Transverse colon (tissue), 4 donors: ENCODE measurements at regions not wholly inside any gene's neighbourhood (a gene's known extent, or its start where the extent isn't known, plus 50 kb on each side); places are given as distances from the start of the nearest gene placed in this dataset.

Source experiments
- DNase-seq: peaks from one replicate; pipeline ENCODE4 v3.0.0-alpha.2; 2019
- H3K27ac ChIP-seq, 4 donors: fragments of 200-600 bp; sonication (generic); 2 replicates each; pipeline ENCODE4 v1.5.1; 2016 to 2018; ENCODE audit warnings: inconsistent platforms in 4 of 4
- H3K27me3 ChIP-seq: fragments of 200-600 bp; sonication (generic); 2 replicates; pipeline ENCODE4 v1.5.1; 2017; ENCODE audit warnings: inconsistent platforms
- H3K36me3 ChIP-seq, 4 donors: fragments of 200-600 bp; sonication (generic); 2 replicates each; pipeline ENCODE4 v1.5.1; 2017 to 2019; ENCODE audit warnings: inconsistent platforms in 4 of 4
- H3K4me1 ChIP-seq, 4 donors: fragments of 200-600 bp; sonication (generic); 2 replicates each; pipeline ENCODE4 v1.5.1; 2017 to 2020; ENCODE audit warnings: inconsistent platforms in 4 of 4
- H3K4me3 ChIP-seq, 4 donors: fragments of 200-600 bp; sonication (generic); 1 replicate in 1 of 4; 2 replicates in 3 of 4; pipeline versions ENCODE4 v1.5.1 to v1.6.1; 2017 to 2019; ENCODE audit warnings: inconsistent platforms in 4 of 4
- H3K9me3 ChIP-seq, 2 donors: fragments of 200-600 bp; sonication (generic); 2 replicates each; pipeline ENCODE4 v1.5.1; 2017 to 2019; ENCODE audit warnings: inconsistent platforms in 2 of 2
- EP300 ChIP-seq: sonication (generic); formaldehyde crosslinking; IDR thresholded peaks from one replicate; pipeline ENCODE4 v1.6.1; 2017; ENCODE audit warnings: antibody characterized with exemption, low read depth
- POLR2A ChIP-seq: fragments of 450-650 bp; IDR thresholded peaks from one replicate; pipeline ENCODE4 v1.6.1; 2016; ENCODE audit warnings: antibody characterized with exemption, mild to moderate bottlenecking, moderate library complexity
- POLR2AphosphoS5 ChIP-seq, 3 donors: sonication (generic); formaldehyde crosslinking; IDR thresholded peaks; one replicate each; pipeline ENCODE4 v1.6.1; 2016; ENCODE audit warnings: antibody characterized with exemption in 3 of 3
- WGBS, 2 donors: methylation state at CpG; one replicate each; pipeline ENCODE4 v1.1.5; 2018; ENCODE audit warnings: low coverage in 1 of 2; 5-methylcytosine and 5-hydroxymethylcytosine counted together
- in situ Hi-C, 4 donors: fragments of 200-750 bp; cut with MboI; loops; one replicate each; pipeline versions ENCODE4 v1.15.0 to v1.15.1; 2017; ENCODE audit warnings: low sequenced_read_pairs in 3 of 4, low pct_ligation_motif_present in 1 of 4, low pct_unique_long_range_greater_than_20kb in 1 of 4
- intact Hi-C: fragments of 100-400 bp; cut with DNase I; formaldehyde crosslinking; loops from one replicate; pipeline ENCODE4 v1.15.1; 2023; ENCODE audit warnings: low total_unique reads
- TF ChIP-seq, protein P1 (sequence below), 5 experiments: fragments of 200-600 bp in 3 of 5; fragments of 450-650 bp in 2 of 5; sonication (generic) in 3 of 5; IDR thresholded peaks; 1 replicate in 2 of 5; 2 replicates in 3 of 5; pipeline ENCODE4 v1.5.1; 2016 to 2017; ENCODE audit warnings: antibody characterized with exemption in 5 of 5, inconsistent platforms in 3 of 5, mild to moderate bottlenecking in 2 of 5, moderate library complexity in 1 of 5

DNA sequence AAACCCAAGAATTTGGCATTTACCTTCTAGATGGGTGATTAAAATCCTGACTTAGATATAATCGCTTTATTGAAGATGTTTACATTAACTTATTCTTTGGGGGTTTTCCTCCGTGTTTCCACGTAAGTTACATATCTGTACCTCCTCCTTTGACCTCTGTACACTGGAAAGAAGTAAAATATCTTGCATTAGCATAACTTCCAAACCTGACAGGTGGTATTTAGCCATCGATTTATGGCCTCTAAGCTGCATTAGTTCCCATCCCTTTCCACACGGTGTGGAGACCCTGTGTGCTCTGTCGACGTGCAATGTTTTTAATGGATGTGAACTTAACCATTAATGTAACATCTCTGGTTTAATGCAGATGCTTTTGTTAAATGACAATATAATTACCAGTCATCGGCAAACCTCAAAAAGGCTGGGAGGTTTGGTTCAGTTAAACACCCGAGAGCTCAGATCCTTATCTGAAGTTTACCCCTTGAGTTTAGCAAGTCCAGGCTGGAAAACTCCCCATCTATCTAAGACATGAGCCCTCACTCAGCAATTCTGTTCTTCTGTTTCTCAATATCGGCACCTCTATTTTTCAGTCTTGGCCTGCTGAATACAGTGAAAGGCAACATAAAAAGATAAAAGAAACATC is 295.2 kb downstream of the GATA3 start:
- no peaks in the 10 kb centered on the region for H3K36me3 ChIP-seq
- H3K4me1 ChIP-seq, result no peaks in the 10 kb centered on the region
- intact Hi-C loops (no loop called here), in situ Hi-C loops (no loop called here)
- WGBS, 2 donors, result 46 to 55% methylated on average over 8 to 10 of the region's 10 CpGs
- no peaks in the 10 kb centered on the region for H3K9me3 ChIP-seq
- peaks cover 6% of the 10 kb centered on the region for H3K27me3 ChIP-seq
- DNase-seq, result no peak
- TF ChIP-seq EP300 (no peak), POLR2A (no peak), POLR2AphosphoS5 (IDR thresholded peaks at IDR 0.05) (no peak)
- TF ChIP-seq, protein P1, sequence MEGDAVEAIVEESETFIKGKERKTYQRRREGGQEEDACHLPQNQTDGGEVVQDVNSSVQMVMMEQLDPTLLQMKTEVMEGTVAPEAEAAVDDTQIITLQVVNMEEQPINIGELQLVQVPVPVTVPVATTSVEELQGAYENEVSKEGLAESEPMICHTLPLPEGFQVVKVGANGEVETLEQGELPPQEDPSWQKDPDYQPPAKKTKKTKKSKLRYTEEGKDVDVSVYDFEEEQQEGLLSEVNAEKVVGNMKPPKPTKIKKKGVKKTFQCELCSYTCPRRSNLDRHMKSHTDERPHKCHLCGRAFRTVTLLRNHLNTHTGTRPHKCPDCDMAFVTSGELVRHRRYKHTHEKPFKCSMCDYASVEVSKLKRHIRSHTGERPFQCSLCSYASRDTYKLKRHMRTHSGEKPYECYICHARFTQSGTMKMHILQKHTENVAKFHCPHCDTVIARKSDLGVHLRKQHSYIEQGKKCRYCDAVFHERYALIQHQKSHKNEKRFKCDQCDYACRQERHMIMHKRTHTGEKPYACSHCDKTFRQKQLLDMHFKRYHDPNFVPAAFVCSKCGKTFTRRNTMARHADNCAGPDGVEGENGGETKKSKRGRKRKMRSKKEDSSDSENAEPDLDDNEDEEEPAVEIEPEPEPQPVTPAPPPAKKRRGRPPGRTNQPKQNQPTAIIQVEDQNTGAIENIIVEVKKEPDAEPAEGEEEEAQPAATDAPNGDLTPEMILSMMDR (IDR thresholded peaks at IDR 0.05), result no peak
- no peak overlapping the region for H3K27ac ChIP-seq
- H3K4me3 ChIP-seq, result no peak overlapping the region

DNA sequence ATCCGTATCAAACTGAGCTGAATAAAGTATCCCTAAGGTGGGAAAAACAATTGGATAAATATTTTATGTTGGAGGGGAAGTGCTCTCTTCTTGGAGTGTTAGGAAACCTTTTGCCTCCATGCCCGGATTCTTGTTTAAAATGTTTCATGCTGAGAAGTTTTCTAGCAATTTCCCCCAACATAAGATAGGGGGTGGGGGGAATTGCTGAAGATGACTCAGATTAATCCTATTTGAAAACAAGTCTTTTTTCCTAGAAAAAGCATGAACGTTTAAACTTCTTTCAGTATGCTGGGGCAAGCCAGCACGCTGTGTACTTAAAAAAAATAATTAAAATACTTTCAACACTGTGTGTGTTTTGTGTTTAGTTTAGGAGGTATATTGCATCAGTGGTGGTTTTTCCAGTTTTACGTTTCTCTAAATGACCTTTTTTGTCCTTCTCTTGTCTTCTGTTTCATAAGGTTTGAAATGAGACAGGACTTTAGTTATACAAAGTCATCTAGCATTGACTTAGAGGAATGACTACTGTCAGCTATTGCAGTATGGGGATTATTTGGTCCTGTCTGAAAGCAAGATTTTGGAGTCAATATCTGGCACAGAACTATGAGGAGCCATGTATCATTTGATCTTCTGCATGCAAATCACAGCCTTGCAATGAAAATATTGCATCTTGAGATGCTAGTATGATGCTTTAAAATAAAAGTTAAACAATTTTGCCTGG is 295.9 kb downstream of the GATA3 start:
- intact Hi-C loops (no loop called here), in situ Hi-C loops (no loop called here)
- no peak overlapping the region for H3K4me3 ChIP-seq
- WGBS, 2 donors, result 38 to 47% methylated on average over 5 of the region's 5 CpGs
- no peaks in the 10 kb centered on the region for H3K4me1 ChIP-seq
- no peaks in the 10 kb centered on the region for H3K9me3 ChIP-seq
- peaks cover 6% of the 10 kb centered on the region for H3K27me3 ChIP-seq
- TF ChIP-seq, protein P1 (IDR thresholded peaks at IDR 0.05), result no peak
- no peak for TF ChIP-seq POLR2A
- no peak for TF ChIP-seq EP300
- TF ChIP-seq POLR2AphosphoS5 (IDR thresholded peaks at IDR 0.05), result no peak
- no peak for DNase-seq
- no peaks in the 10 kb centered on the region for H3K36me3 ChIP-seq
- no peak overlapping the region for H3K27ac ChIP-seq

DNA sequence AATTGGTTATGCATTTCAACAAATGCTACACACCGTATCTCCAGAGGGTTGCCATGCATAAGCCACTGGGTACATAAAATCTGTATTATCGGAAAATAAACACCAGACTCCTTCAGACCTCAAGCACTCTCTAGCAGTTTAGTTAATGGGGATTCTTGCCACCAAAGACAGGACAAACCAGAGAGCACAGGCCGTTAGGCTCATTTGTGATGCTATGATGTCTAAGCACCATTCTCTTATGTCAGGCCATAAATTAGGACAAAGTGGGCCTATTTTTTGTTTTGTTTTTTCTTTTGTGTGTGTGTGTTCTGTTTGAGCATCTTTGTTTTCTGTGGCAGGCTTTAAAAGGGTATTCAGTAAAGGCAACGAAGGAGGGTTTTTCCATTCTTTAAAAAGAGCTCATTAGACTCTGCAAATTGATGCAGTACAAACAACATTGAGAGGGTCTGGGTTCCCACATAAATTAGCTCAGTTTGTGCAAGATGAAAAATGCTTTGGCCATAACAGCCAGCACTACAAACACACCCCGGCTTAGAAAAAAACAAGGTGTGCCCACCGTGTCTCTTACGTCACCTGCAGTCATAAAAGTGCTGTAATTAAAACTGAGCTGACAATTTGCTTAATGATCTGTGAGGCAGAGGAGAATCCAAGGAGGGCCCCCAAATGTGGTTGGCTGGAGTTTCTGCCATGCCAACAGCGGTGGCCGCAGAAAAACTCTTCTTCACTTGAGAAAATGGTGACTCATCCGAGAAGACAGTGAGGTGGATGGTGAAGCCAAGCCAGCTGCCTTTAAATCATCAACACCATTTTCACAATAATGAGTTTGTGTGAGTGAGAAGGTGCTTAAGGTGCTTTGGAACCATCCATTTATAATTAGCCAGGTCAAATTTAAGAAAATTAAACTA is 297.9 kb downstream of the GATA3 start:
- 53 to 70% methylated on average over 4 to 10 of the region's 10 CpGs for WGBS, 2 donors
- TF ChIP-seq POLR2AphosphoS5 (IDR thresholded peaks at IDR 0.05) (no peak), EP300 (no peak), POLR2A (no peak)
- TF ChIP-seq, protein P1 (IDR thresholded peaks at IDR 0.05), result no peak
- in situ Hi-C loops, result no loop called here

GRCh38 chr10:8356283-8356682 is 301.8 kb downstream of the GATA3 start:
- H3K27me3 ChIP-seq, result no peaks in the 10 kb centered on the region
- 77 to 80% methylated on average over 1 to 2 of the region's 2 CpGs for WGBS, 2 donors
- DNase-seq, result no peak
- no peak overlapping the region for H3K27ac ChIP-seq
- no peak for TF ChIP-seq EP300
- TF ChIP-seq POLR2AphosphoS5 (IDR thresholded peaks at IDR 0.05), result no peak
- no peak for TF ChIP-seq POLR2A
- TF ChIP-seq, protein P1 (IDR thresholded peaks at IDR 0.05), result no peak
- no peak overlapping the region for H3K4me3 ChIP-seq
- no peaks in the 10 kb centered on the region for H3K36me3 ChIP-seq
- intact Hi-C loops (no loop called here), in situ Hi-C loops (no loop called here)
- H3K4me1 ChIP-seq, result no peaks in the 10 kb centered on the region
- no peaks in the 10 kb centered on the region for H3K9me3 ChIP-seq

More for the DNA sequence above, 297.9 kb downstream of the GATA3 start:
- no peak for DNase-seq
- intact Hi-C loops, result no loop called here
- Histone ChIP-seq H3K27me3 (peaks cover 6% of the 10 kb centered on the region), H3K36me3 (no peaks in the 10 kb centered on the region), H3K4me1 (no peaks in the 10 kb centered on the region), H3K9me3 (no peaks in the 10 kb centered on the region), H3K27ac (no peak overlapping the region), H3K4me3 (no peak overlapping the region)
